Breast epithelium (tissue), 4 donors: ENCODE measurements at regions not wholly inside any gene's neighbourhood (a gene's known extent, or its start where the extent isn't known, plus 50 kb on each side); places are given as distances from the start of the nearest gene placed in this dataset.

ENCODE experiments used
- DNase-seq, 2 donors: peaks; one replicate each; pipeline ENCODE4 v3.0.0-alpha.2; 2019; ENCODE audit warnings: low spot score in 2 of 2
- H3K27ac ChIP-seq, 2 donors: fragments of 200-600 bp; sonication (generic) in 1 of 2; one replicate each; pipeline ENCODE4 v1.5.1; 2016 to 2019; ENCODE audit warnings: mild to moderate bottlenecking in 1 of 2
- H3K27me3 ChIP-seq, 2 donors: fragments of 200-600 bp; sonication (generic) in 1 of 2; one replicate each; pipeline versions ENCODE4 v1.5.1 to v1.6.0; 2017 to 2019; ENCODE audit warnings: control low read depth in 1 of 2, mild to moderate bottlenecking in 1 of 2
- H3K36me3 ChIP-seq: fragments of 200-600 bp; one replicate; pipeline ENCODE4 v1.5.1; 2019
- H3K4me1 ChIP-seq, 2 donors: fragments of 200-600 bp; sonication (generic); one replicate each; pipeline ENCODE4 v1.5.1; 2016 to 2019; ENCODE audit warnings: control low read depth in 1 of 2
- H3K4me3 ChIP-seq, 3 donors: fragments of 200-600 bp; sonication (generic); 1 replicate in 2 of 3; 2 replicates in 1 of 3; pipeline ENCODE4 v1.5.1; 2016 to 2019; ENCODE audit warnings: mild to moderate bottlenecking in 3 of 3, moderate library complexity in 2 of 3
- H3K9me3 ChIP-seq, 2 donors: fragments of 200-600 bp; sonication (generic) in 1 of 2; one replicate each; pipeline ENCODE4 v1.5.1; 2016 to 2019; ENCODE audit warnings: control low read depth in 1 of 2
- CTCF ChIP-seq, 3 donors: fragments of 450-650 bp; IDR thresholded peaks; one replicate each; pipeline ENCODE4 v1.5.1; 2016 to 2017; ENCODE audit warnings: antibody characterized with exemption in 3 of 3, mild to moderate bottlenecking in 3 of 3, moderate library complexity in 3 of 3
- POLR2A ChIP-seq: fragments of 450-650 bp; IDR thresholded peaks from one replicate; pipeline ENCODE4 v1.6.1; 2016; ENCODE audit warnings: antibody characterized with exemption, mild to moderate bottlenecking, moderate library complexity
- POLR2AphosphoS5 ChIP-seq, 3 donors: sonication (generic); formaldehyde crosslinking; IDR thresholded peaks; one replicate each; pipeline ENCODE4 v1.6.1; 2017; ENCODE audit warnings: antibody characterized with exemption in 3 of 3
- intact Hi-C: fragments of 100-400 bp; cut with DNase I; formaldehyde crosslinking; loops from one replicate; pipeline ENCODE4 v1.15.1; 2023; ENCODE audit warnings: low total_unique reads

DNA sequence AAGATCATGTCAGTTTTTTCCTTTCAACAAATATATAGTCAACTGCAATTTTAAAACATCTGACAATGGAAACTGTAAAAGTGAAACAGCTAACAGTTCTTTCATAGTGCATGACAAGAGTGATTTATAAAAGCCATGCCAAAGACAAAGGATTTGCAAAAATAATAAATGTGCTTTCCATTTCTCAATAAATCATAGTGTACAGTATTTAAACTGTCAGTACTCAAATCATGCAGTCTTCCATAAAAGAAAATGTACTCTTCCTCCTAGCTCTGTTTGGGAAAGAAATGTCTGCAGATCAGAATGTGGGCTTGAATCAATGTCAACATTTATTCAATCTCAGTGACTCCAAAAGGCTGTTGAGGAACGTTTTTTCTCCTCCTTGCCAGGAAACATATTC, 131.7 kb upstream of the PDE1A start:
- Histone ChIP-seq H3K27me3 (no peaks in the 10 kb centered on the region), H3K4me1 (no peaks in the 10 kb centered on the region), H3K9me3 (no peaks in the 10 kb centered on the region), H3K4me3 (no peak overlapping the region), H3K27ac (no peak overlapping the region), H3K36me3 (no peaks in the 10 kb centered on the region)
- no peak for DNase-seq
- TF ChIP-seq CTCF (IDR thresholded peaks at IDR 0.05) (no peak), POLR2AphosphoS5 (IDR thresholded peaks at IDR 0.05) (no peak), POLR2A (no peak)
- intact Hi-C loops: no loop called here

GRCh38 chr2:182559623-182560022, 132.8 kb upstream of the PDE1A start:
- Histone ChIP-seq H3K4me1 (no peaks in the 10 kb centered on the region), H3K36me3 (no peaks in the 10 kb centered on the region), H3K4me3 (no peak overlapping the region), H3K9me3 (no peaks in the 10 kb centered on the region), H3K27ac (no peak overlapping the region), H3K27me3 (no peaks in the 10 kb centered on the region)
- TF ChIP-seq POLR2A (no peak), CTCF (IDR thresholded peaks at IDR 0.05) (no peak)
- no peak for DNase-seq
- intact Hi-C loops: no loop called here

- Histone ChIP-seq H3K27ac (no peak overlapping the region), H3K4me1 (no peaks in the 10 kb centered on the region), H3K9me3 (no peaks in the 10 kb centered on the region), H3K27me3 (no peaks in the 10 kb centered on the region), H3K4me3 (no peak overlapping the region), H3K36me3 (no peaks in the 10 kb centered on the region)
- intact Hi-C loops: no loop called here
- DNase-seq: no peak
- no peak for TF ChIP-seq POLR2A
- TF ChIP-seq CTCF (IDR thresholded peaks at IDR 0.05): no peak
- TF ChIP-seq POLR2AphosphoS5 (IDR thresholded peaks at IDR 0.05): no peak
Measured at GRCh38 chr2:182565911-182566567, 139.2 kb upstream of the PDE1A start.

DNA sequence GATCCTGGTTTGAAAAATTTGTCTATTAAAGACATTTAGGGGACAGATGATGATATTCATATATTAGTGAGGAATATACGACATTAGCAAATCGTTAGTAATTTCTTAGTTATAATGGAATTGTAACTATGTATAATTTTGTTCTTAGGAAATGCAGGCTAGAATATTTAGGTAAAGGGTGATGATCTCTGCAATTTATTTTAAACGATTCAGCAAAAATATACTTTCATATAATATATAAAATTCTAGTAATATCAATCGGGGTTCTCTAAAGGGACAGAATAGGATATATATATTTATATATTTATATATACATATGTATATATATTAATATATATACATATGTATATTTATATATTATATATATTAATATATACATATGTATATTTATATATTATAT, 142.5 kb upstream of the DNAJC10 start:
- no peak for DNase-seq
- Histone ChIP-seq H3K27ac (no peak overlapping the region), H3K9me3 (no peaks in the 10 kb centered on the region), H3K4me1 (no peaks in the 10 kb centered on the region), H3K36me3 (no peaks in the 10 kb centered on the region), H3K4me3 (no peak overlapping the region), H3K27me3 (no peaks in the 10 kb centered on the region)
- TF ChIP-seq CTCF (IDR thresholded peaks at IDR 0.05): no peak
- TF ChIP-seq POLR2A: no peak
- no peak for TF ChIP-seq POLR2AphosphoS5 (IDR thresholded peaks at IDR 0.05)
- intact Hi-C loops: no loop called here

DNA sequence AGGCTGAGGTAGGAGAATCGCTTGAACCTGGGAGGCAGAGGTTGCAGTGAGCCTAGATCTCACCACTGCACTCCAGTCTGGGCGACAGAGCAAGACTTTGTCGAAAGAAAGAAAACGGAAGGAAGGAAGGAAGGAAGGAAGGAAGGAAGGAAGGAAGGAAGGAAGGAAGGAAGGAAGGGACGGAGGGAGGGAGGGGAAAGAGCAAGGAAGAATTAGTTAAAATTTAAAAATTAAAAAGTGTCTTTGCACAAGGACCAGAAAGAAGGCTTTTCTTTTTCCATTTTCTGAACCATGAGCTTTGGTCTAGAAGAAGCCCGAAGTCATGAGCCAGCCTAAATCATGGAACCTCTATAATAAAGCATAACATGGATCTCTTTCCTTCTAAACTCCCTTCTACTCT, 138.2 kb upstream of the DNAJC10 start:
- H3K4me3 ChIP-seq: no peak overlapping the region
- no peak for TF ChIP-seq CTCF (IDR thresholded peaks at IDR 0.05)
- H3K4me1 ChIP-seq: no peaks in the 10 kb centered on the region
- H3K27ac ChIP-seq: no peak overlapping the region
- intact Hi-C loops: no loop called here
- no peak for DNase-seq
- H3K36me3 ChIP-seq: no peaks in the 10 kb centered on the region
- H3K9me3 ChIP-seq: no peaks in the 10 kb centered on the region
- no peaks in the 10 kb centered on the region for H3K27me3 ChIP-seq
